Psoas muscle (tissue), 7 donors: ENCODE measurements at regions not wholly inside any gene's neighbourhood (a gene's known extent, or its start where the extent isn't known, plus 50 kb on each side); places are given as distances from the start of the nearest gene placed in this dataset.

ENCODE experiments used
- ATAC-seq, 4 donors: fragments of 200-7000 bp; cut with Tn5 transposase; one replicate each; pipeline ENCODE4 v1.9.1; 2020; ENCODE audit warnings: moderate library complexity in 3 of 4, mild to moderate bottlenecking in 2 of 4
- DNase-seq, 2 donors: peaks; one replicate each; pipeline ENCODE4 v3.0.0-alpha.2; 2020
- H3K27ac ChIP-seq: fragments of 200-600 bp; one replicate; pipeline ENCODE4 v1.8.0; 2022
- H3K27me3 ChIP-seq, 3 donors: fragments of 200-600 bp in 1 of 3; one replicate each; pipeline versions ENCODE4 v1.6.1 to v1.8.0; 2013 to 2022; ENCODE audit warnings: low read length in 2 of 3, mild to moderate bottlenecking in 2 of 3, moderate library complexity in 1 of 3; ENCODE audit not compliant: insufficient read depth in 3 of 3
- H3K36me3 ChIP-seq, 2 donors: fragments of 200-600 bp in 1 of 2; one replicate each; pipeline versions ENCODE4 v1.6.1 to v1.8.0; 2013 to 2022; ENCODE audit warnings: low read depth in 1 of 2, mild to moderate bottlenecking in 1 of 2, moderate library complexity in 1 of 2; ENCODE audit not compliant: insufficient read depth in 1 of 2
- H3K4me1 ChIP-seq: fragments of 200-600 bp; one replicate; pipeline ENCODE4 v1.8.0; 2022
- H3K4me3 ChIP-seq: fragments of 200-600 bp; one replicate; pipeline ENCODE4 v1.8.0; 2022; ENCODE audit warnings: mild to moderate bottlenecking
- H3K9me3 ChIP-seq: fragments of 200-600 bp; one replicate; pipeline ENCODE4 v1.8.0; 2022
- WGBS, 3 donors: extraction: QIAGEN DNeasy Blood & Tissue Kit; methylation state at CpG; one replicate each; pipeline versions ENCODE4 v1.1.6 to v1.1.7; 2013; 5-methylcytosine and 5-hydroxymethylcytosine counted together
- intact Hi-C, 2 donors: fragments of 100-400 bp; cut with DNase I; formaldehyde crosslinking; loops; one replicate each; pipeline versions ENCODE4 v1.11.0 to v1.14.2; 2022
- TF ChIP-seq, protein P1 (sequence below): fragments of 200-600 bp; IDR thresholded peaks from one replicate; pipeline ENCODE4 v1.8.0; 2022; ENCODE audit warnings: antibody characterized with exemption
- donor health status: healthy with polysubstance abuse.
- donor health status: DM: no; HTN: no; CAD: no; lungs with moderate emphysema.
- donor health status: Bipolar disorder and iron deficiency.
- donor health status: healthy.
- donor health status: DM: yes; HTN: yes; CAD: no.
- donor health status: DM: no; HTN: no; CAD: no.
- donor health status: DM: yes; HTN: yes; CAD: no.

DNA sequence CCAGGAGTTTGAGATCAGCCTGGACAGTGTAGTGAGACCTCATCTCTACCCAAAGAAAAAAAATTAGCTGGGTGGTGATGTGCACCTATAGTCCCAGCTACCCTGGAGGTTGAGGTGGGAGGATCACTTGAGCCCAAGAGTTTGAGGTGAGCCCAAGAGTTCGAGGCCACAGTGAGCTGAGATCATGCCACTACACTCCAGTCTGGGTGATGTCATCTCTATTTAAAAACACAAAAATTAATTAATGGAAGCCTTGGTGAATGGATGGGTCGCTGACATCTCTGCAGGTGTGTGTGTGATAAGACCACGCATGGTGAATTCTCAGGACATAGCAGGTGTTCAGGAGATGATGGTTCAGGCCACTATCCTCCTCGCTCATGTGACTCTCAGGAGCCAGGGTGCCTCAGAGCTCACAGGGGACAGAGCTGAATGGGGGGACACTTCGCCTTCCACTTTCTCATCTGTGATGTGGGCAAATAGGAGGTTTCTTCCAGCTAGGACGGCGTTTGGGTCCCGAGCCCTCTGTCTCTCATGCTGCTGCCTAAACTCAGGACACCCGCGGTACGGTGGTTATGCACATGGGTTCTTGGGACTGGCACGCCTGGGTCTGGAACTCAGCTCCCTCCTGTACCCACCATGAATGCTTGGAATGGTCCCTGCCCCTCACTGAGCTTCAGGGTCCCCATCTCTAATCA lies 113.4 kb upstream of the ZBTB40 start:
- intact Hi-C loops, result no loop called here
- no peak overlapping the region for H3K27ac ChIP-seq
- H3K4me3 ChIP-seq, result no peak overlapping the region
- TF ChIP-seq, protein P1, sequence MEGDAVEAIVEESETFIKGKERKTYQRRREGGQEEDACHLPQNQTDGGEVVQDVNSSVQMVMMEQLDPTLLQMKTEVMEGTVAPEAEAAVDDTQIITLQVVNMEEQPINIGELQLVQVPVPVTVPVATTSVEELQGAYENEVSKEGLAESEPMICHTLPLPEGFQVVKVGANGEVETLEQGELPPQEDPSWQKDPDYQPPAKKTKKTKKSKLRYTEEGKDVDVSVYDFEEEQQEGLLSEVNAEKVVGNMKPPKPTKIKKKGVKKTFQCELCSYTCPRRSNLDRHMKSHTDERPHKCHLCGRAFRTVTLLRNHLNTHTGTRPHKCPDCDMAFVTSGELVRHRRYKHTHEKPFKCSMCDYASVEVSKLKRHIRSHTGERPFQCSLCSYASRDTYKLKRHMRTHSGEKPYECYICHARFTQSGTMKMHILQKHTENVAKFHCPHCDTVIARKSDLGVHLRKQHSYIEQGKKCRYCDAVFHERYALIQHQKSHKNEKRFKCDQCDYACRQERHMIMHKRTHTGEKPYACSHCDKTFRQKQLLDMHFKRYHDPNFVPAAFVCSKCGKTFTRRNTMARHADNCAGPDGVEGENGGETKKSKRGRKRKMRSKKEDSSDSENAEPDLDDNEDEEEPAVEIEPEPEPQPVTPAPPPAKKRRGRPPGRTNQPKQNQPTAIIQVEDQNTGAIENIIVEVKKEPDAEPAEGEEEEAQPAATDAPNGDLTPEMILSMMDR, result no peak
- H3K27me3 ChIP-seq, result peaks cover 0 to 42% (median 9%) of the 10 kb centered on the region in 3 donors
- DNase-seq (no peak), ATAC-seq (no peak)
- 89 to 92% (median 90%) methylated on average over 12 of the region's 12 CpGs for WGBS, 3 donors
- H3K9me3 ChIP-seq, result no peaks in the 10 kb centered on the region
- no peaks in the 10 kb centered on the region for H3K36me3 ChIP-seq
- H3K4me1 ChIP-seq, result no peaks in the 10 kb centered on the region

DNA sequence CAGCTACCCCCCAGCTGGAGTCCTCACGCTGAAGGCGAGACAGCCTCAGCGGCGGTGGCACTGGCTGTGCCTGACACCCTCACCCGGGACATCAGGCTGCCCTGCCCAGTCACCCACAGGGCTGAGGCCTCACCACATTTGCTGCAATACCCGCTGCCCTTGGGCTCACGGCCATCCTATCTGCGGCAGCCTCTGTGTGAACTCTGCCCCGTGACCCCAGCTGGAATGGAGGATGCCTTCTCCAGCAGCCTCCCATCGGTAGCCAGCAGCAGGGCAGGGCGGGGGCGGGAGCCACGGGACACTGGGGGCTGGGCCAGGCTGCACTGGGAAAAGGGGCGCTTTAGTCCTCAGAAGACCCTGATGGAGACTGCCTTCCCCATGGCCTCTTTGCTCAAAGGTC lies 112.4 kb upstream of the ZBTB40 start:
- intact Hi-C loops, result no loop called here
- 46 to 62% (median 52%) methylated on average over 14 of the region's 14 CpGs for WGBS, 3 donors

DNA sequence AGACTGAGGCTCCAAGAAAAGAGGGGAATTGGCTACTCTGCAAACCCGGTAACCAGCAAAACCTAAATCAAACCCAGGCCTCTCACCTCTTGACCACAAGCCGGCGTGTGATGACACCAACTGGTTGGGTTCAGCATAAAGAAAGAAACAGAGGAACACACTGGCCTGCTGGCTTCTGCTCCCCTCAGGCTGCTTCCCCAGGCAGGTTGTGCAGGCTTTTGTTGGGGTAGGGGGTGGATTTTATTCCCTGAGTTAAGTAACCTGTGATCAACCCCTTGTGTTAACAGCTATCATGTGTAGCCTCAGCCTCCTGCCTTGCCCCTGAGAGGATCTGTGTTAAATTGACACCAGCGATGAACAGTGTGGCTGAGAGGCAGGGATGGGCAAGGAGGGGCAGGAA lies 111.6 kb upstream of the ZBTB40 start:
- ATAC-seq (no peak), DNase-seq (no peak)
- intact Hi-C loops, result no loop called here
- no peaks in the 10 kb centered on the region for H3K9me3 ChIP-seq
- TF ChIP-seq, protein P1, result no peak
- WGBS, 3 donors, result 79 to 83% (median 80%) methylated on average over 4 of the region's 4 CpGs
- no peaks in the 10 kb centered on the region for H3K36me3 ChIP-seq
- H3K27ac ChIP-seq, result no peak overlapping the region
- H3K4me1 ChIP-seq, result no peaks in the 10 kb centered on the region
- no peak overlapping the region for H3K4me3 ChIP-seq
- peaks cover 0 to 56% (median 15%) of the 10 kb centered on the region in 3 donors for H3K27me3 ChIP-seq

More for the DNA sequence above, 112.4 kb upstream of the ZBTB40 start:
- no peak for ATAC-seq
- no peak overlapping the region for H3K27ac ChIP-seq
- TF ChIP-seq, protein P1, result no peak
- no peak for DNase-seq
- no peaks in the 10 kb centered on the region for H3K9me3 ChIP-seq
- H3K36me3 ChIP-seq, result no peaks in the 10 kb centered on the region
- peaks cover 0 to 50% (median 13%) of the 10 kb centered on the region in 3 donors for H3K27me3 ChIP-seq
- no peak overlapping the region for H3K4me3 ChIP-seq
- H3K4me1 ChIP-seq, result no peaks in the 10 kb centered on the region

DNA sequence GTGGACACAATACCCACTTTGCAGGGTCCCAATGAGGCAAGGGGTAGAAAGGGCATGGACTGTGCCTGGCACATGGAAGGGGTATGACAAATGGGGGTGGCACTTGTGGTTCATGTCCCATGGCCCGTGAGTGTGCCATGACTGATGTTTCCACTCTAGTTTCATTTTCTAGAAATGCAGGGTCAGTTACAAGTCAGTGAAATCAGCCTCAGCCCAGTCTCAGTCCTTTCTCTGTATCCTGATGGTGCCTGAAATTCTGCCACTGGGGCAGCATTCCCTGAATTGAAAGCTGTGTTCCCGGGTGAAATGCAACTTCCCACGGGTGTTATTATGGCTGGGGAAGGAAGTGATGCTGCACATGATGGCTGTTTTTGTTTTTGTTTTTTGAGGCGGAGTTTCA lies 110.8 kb upstream of the ZBTB40 start:
- H3K4me3 ChIP-seq, result no peak overlapping the region
- WGBS, 3 donors, result 45 to 52% (median 45%) methylated on average over 4 of the region's 4 CpGs
- H3K36me3 ChIP-seq, result no peaks in the 10 kb centered on the region
- no peaks in the 10 kb centered on the region for H3K4me1 ChIP-seq
- H3K27ac ChIP-seq, result no peak overlapping the region
- peaks cover 0 to 56% (median 15%) of the 10 kb centered on the region in 3 donors for H3K27me3 ChIP-seq
- DNase-seq (no peak), ATAC-seq (no peak)
- TF ChIP-seq, protein P1, result no peak
- intact Hi-C loops, result no loop called here
- H3K9me3 ChIP-seq, result no peaks in the 10 kb centered on the region
